Iris pigment epithelial cell (primary cell): ENCODE measurements at regions not wholly inside any gene's neighbourhood (a gene's known extent, or its start where the extent isn't known, plus 50 kb on each side); places are given as distances from the start of the nearest gene placed in this dataset.

Experiments used
- DNase-seq: peaks from one replicate; pipeline ENCODE4 v3.0.0-alpha.2; 2011; ENCODE audit warnings: low read depth

DNA sequence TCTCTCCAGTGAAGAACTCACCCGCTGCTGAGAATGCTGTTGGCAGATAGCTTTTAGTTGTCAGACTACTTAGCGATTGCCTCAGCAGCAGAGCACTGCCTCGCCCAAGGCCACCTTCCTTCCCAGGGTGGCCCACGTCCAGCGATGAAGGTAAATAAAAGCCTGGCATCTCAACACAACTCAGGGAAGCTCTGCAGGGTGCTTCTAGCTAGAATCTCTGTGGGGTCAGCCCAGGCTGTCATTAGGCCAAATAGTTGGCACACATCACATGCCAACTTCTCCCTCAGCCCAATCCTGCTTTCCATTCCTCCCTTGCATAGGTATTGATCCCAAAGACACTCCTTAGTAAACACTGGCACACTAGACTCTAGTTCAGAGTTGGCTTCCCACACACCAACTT is 368.1 kb upstream of the TMTC1 start:
- no peak for DNase-seq

DNA sequence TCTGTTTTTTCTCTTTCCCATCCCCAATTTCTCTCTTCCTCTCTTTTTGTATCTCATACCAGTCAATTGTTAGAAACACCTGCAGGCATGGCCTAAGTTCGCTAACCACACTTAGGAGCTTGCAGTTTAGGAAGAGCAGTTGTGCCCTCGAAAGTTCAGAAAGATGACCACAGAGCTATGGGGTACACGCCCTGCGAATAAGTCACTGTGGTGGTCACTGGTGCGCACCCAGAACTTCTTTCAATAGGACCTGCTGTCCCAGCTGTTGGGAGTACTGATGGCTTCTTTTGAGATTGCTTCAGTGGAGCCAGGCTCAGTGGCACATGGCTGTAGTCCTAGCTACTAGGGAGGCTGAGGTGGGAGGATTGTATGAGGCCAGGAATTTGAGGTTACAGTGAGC is 362.8 kb upstream of the TMTC1 start:
- DNase-seq, result no peak

DNA sequence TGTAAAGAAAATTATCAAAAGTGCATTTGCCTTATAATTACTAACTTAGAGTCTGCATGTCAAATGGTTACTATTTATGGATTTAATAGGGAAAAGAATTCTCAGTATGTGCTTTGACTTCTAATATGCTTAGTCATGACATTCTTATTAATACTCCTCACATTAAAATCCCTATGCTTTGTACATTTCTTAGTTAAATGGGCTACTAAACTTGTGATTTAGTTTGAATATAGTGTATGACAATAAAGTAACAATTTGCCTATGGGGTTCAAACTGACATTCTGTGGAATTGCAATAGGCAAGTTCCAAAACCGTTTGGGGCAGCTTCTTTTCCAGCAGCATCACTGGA is 361.9 kb upstream of the TMTC1 start:
- DNase-seq, result peak; percentile 9

DNA sequence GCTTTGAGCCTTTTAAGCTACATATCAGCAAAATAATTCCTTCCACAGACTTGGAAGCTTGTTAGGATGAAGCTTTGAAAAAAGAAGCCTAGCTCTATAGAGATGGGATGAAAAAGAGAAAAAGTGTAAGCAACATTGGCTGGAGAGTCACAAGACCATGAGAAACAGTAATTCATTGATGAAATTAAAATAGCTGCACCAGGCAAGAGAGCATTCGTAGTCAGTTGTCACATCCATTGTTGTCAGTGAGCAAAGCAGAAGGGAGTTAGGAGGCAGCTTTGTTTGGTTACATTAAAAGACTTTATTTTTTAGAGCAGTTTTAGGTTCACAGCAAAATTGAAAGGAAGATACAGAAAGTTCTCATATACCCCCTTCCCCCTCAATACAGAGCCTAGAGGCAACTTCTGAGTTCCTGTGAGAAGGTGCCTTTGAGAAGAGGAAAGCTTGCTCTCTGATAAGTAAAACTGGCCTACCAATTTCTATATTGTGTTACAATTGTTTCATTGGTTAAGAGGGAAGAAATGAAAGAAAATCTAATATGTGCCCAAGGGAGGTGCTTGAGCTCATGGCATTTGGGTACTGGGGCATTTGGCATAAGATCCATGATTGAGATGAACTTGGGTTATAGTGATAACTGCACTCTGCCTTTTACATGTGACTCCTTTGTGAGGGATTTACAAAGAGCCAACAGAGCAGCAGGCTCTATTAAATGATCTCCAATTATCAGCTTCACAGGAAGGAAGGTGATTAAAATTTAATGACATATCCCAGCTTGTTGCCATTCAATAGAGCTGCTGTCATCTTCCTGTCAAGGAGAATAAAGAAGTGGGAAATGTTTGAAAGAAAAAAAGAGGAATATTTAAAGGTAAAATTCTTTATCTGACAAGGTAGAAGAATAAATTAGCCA is 361.3 kb upstream of the TMTC1 start:
- DNase-seq, result no peak

DNA sequence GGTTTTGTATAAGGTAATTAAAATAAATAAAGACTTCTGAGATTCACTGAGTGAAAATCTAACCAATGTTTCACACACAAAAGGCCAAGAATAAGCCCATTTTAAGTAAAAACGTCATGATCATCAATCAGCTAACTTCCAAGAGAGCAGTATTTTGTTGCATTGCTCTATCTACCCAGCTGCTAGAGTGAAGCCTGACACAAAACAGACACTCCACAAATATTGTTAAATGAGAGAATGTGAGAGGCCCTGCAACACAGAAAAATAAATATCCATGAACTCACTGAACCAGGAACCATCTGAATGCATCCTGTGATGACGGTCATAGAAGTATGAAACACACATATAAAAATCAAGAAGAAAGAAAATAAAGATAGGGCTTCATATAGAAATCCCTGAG is 358.6 kb upstream of the TMTC1 start:
- no peak for DNase-seq

DNA sequence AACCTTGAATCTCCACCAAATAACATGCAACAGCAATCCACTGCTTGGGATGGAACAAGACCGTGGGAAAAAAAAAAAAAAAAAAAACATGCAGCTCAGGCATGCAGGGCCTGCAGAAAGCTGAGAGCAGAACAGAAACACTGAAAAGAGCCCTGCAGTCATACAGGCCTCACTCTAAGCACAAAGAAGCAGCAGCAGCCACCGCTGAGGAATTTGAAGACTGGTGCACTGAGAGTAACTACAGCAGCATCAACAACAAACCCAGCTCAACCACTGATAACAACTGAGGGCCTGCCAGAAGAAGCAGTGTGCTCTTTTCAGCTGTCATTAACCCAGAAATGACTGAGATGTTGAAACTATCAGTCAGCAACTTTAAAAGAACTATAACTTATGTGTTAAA is 354.7 kb upstream of the TMTC1 start:
- peak; percentile 10 for DNase-seq

DNA sequence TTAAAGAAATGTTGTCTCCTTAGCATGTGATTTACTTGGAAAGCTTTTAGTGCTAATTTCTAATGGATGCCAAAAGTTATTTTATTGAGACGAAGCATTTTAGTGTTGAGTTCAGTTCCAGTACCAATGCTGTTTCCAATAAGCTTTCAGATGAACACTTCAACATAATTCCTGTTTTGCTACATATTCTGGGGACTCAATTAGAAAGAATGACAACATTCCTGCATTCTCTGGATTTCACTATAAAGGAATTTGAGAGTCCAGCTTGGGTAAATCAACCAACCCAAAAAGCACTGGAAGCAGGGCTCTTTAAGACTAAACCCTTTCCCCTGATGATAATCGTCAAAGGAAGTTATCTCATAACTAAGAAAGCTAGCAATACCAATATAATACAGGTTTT is 353.0 kb upstream of the TMTC1 start:
- no peak for DNase-seq

DNA sequence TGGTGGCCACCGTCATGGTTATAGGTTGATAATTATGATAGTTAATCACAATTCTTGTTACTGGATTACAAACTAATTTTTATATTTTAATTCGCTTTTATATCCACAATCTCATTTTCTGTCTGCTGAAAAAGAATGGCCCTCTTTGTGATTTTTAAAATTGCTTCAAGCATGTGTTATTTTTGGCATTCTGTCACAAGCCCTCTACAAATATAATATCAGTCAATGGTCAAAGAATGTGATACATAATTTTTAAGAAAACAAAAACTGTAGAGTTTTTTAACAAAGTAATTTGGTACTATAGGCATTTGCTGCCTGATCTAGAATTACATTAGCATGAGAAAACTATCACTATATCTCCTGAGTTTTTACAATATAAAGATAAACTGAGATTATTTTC is 352.0 kb upstream of the TMTC1 start:
- no peak for DNase-seq

DNA sequence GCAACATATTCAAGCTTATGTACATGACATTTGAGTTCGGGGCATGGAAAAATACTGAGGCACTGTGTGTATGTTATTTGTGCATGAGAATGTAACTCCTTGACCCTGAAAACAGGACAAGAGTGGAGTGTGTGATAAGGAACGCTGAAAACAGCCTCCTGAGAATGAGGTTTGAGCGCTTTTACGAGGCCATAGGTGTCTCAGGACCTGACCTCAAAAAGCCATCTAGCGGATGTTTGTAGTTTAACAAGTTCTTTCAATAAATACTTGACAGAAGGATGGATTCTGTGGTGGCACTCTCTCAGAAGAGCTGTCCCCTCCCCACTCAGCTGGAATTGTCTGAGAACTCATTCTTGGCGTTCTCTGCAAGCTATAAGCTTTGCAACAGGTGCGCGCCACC is 350.5 kb upstream of the TMTC1 start:
- DNase-seq, result no peak

DNA sequence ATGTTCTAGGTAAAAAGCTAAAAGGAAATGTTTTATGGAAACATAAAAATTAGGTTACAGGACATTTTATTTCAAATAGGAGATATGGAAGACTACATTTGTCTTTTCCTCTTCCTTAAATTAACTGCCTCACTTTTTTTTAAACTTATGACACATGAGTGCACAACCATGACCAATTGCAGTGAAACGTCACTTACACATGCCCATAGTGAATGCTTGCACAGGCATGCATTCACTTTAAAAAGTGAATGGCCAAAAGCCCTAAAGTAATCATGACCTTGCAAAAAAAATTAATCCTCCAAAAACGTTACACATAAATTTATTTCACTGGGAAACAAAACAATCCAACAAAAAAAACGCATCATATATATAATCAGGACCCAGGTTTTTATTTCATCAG is 343.2 kb upstream of the TMTC1 start:
- DNase-seq, result no peak

DNA sequence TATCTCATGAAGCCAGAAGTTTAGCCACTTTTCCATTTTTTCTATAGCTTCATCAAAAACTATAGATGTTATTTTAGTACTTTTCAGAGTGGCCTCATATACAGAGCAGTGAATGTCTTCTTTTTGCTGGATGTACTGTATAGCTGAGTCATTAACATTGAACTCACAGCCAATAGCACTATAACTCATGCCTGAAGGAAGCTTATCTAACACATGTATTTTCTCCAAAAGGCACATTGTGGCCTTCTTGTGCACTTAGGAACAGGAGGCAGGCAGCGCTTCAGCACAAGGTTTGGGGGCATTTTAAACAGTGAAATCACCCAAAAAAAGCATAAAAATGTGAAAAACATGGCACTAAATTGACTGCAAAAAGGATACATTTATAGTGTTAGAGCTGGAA is 336.8 kb upstream of the TMTC1 start:
- peak; percentile 2 for DNase-seq

DNA sequence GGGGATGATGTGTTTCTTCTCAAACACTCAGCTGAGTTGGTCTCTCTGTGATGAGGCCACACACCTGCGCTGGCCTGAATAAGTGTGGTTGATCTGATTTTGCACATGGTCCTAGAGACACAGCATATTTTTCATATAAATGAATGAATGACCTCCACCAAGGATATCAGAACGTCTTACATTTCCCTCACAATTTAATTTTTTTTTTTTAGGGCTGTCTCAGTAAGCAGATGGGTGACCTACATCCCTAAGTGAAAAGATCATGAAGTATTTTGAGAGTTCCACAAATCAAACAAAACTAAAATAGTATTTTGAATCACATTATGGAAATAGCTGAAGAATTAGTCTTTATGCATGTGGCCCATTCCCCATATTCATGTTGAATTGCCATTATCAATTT is 333.7 kb upstream of the TMTC1 start:
- no peak for DNase-seq

DNA sequence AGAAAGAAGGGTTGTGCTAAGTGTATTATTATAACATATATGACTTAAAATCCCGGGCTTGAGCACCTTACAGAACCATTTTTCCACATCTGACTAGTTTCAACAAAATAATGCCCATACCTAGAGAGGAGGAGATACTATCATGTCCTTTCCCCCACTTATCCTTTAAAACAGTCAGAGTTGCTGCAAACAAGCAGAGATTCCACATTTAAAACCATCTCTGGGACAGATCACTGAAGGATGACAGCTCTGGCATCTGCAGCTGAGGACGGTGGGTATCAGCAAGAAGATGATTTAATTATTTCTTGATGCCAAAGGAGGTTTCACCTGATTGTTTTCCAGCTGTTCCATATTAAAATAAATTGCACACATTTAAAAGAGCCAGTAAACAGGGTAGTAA is 328.0 kb upstream of the TMTC1 start:
- DNase-seq, result no peak

DNA sequence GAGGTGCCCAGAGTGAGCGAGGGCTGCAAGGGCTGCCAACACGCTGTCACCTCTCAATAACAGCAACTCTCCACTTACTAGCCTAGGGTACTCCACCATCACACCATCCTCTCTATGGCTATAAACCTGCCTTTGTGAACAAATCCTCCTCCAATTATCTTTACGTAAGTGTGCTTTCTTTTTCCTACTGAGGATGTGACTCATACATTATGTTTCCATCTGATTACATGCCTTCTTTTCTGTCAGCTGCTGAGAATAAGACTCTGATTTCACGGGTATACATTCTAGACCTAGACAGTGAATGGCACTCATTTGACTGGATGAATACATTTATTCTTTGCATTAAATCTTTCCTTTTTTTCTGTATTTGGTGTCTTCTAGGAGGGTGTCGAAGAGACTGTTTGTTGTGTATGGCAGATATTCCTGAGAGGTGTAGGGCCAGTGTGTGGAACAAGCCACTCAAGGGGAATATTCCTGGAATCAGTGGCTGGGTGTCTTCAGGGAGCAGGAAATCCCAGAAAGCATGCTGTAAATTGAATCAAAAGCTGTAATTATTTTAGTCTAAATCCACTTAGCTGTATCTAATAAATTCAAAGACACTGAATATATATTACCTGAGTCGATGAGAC is 327.3 kb upstream of the TMTC1 start:
- peak; percentile 73 for DNase-seq

DNA sequence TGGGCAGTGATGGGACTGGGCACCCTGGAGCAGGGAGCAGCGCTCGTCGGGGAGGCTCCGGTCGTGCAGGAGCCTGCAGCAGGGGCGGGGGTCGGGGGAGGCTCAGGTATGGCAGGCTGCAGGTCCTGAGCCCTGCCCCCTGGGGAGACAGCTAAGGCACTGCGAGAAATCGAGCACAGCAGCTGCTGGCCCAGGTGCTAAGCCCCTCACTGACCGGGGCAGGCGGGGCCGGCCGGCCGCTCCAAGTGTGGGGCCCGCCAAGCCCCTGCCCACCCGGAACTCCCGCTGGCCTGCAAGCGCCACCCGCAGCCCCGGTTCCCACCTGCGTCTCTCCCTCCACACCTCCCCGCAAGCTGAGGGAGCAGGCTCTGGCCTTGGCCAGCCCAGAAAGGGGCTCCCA is 326.8 kb upstream of the TMTC1 start:
- no peak for DNase-seq

DNA sequence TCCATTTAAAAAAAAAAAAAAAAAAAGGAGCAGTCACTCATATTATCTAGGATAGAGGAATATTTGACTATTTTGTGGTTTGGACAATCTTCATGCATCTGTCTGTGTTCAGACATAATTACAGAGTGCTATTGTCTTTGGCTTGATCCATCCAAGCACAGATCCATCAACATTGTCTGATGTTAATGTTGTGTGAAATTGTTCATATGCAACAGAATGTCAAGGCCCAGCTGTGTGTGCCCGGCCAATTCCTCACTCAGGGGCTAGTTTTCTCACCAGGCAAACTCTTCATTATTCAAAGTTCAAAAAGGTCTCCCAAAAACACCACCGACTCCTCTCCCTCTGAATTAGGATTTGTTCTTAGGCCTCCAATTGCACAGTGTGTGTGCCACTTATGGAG is 324.9 kb upstream of the TMTC1 start:
- no peak for DNase-seq

DNA sequence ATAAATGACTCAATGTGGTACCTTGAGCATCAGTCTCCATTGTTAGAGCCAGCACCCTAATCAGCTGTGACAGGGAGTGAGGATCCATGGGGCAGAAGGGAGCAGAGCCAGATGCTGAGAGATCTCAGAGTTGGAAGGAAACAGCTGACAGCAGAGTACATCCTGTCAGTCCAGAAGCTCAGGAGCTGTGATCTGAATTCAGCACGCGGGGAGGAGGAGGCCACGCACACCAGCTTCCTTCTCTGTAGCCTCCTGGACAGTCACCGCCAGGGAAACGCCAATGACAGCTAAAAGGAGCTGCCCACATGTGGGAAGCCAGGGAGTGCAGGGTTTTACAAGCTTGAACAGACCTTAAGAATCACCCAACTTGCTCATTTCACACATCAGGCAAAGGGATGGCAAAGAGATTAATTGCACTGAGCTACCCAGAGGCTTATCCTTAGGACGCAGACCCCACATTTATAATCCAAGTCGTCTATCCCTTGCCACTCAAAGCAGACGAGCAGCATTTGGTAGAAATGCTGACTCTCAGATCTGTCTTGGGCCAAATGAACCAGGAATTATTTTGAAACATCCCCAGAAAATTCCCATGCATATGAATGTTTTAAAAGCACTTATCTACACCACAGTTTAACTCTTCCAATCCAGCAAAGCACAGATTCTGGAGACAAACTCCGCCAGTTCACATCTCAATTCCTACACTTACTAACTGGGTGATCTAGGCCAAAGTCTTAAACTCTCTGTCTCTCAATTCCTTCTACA is 322.6 kb upstream of the TMTC1 start:
- no peak for DNase-seq

DNA sequence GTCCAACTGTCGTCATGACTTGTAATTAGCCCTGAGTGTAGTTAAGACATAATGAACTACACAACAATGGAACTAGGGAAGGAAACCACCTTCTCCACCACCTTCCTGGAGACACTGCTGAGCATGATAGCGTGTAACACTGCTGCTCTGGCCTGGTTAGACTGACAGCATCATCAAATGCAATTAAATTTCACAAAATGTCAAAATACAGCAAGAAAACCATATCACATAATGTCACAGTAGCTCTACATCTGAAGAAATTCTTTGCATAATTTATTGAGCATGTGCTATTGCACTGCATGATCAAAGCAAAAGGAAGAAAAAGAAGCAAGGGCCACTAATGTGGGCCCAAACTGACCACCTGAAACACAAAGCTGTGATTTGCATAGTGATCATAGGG is 321.8 kb upstream of the TMTC1 start:
- DNase-seq, result no peak

DNA sequence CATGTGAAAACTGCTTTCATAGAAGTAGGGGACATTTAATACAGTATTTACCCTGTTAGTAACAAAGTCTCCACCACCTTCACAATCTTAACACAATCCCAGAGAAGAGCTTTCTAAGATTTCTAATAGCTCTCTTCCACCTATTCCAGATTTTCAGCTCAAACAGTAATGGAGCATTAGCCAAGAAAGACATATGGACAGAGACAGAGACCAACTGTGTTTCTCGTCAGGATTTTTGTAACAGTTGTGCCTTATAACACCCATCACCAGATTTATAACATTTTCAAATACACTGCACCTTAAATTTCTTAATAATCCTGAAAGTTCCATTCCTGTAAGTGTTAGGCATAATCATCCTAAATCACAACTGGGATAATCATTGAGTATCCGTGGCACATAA is 321.2 kb upstream of the TMTC1 start:
- DNase-seq, result no peak

DNA sequence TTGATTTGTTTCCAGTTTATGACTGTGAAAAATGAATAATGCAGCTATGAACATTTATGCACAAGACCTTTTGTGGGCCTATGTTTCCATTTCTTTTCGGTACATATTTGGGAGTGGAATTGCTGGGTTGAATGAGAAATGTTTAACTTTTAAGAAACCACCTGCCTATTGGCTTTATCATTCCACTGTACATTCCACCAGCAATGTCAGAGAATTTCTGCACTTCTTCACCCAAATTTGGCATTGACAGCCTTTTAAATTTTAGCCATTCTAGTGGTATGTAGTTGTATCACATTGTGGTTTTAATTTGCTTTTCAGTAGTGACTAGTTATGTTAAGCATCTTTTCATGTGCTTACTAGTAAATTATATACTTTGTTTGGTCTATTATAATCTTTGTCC is 317.0 kb upstream of the TMTC1 start:
- no peak for DNase-seq

DNA sequence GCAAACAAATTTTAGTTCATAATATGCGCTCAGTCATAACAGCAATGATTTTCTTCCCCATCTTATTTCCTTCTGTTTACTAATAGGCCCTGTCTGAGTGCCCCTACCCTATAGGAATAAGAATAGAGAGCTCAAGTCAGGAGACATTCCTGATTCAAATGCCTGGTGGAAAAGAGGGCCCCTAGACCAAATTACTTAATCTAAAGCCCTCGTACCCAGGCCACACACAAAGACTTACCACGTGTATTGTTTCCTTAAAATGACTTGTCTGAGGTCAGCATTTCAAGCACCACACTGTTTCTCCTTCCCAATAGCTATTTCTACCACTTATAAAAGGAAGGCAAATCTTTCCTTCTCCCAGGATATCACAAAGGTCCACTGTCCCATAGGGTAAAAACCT is 314.9 kb upstream of the TMTC1 start:
- no peak for DNase-seq

DNA sequence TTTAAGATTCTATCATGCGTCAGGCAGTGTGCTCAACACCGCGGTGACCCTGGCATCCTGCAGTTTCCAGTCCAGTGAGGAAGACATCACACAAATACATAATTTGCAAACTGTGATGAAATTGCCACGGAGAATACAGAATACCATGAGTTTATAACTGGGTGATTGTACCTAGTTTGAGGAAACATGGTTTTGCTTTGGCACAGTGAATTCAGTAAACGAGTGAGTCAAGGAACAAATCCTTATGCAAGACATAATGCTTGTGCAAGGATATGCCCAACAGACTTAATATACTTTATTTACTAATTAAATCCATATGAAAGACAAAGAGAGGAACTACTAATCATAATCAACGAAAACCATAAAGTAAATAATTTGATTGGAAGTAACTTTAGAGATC is 311.8 kb upstream of the TMTC1 start:
- DNase-seq, result no peak

DNA sequence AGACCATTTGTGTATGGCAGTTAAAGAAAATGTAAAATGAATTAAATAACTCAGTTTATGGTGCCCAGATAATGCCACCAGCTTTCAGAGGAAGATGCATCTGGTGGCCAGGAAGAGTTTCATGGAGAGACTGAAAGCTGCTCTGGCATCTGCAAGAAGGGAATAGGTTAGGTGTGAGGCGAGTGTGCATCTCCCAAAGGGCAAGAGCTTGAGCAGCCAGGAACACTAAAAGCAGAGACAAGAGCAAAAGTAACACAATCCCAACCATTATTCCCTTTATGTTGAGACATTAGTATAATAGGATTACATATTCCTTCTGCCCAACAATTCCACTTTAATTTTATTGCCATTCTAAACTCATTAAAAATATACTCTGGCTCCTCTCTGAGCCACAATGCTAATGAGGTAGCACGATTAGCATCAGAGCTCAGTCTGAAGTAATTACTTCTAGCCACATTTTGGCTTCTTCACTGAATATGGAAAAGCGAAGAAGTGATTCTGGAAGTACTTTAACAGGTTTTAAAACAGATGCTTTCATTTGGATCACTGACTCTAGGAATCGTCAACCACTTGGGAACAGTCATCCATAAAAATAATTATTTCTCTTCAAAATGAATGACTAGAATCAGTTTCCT is 309.4 kb upstream of the TMTC1 start:
- DNase-seq, result no peak
